A549 (cell line): ENCODE measurements at regions not wholly inside any gene's neighbourhood (a gene's known extent, or its start where the extent isn't known, plus 50 kb on each side); places are given as distances from the start of the nearest gene placed in this dataset.
A peak's percentile ranks its signal among the peaks of the same experiment; 100 is the strongest.
"Not testable (repeated sequence)": the region's sequence is repeated elsewhere in the genome, so short reads cannot be mapped to it uniquely, and the experiment has no call there.

Source experiments
- ATAC-seq, 2 experiments: fragments of 200-7000 bp in 1 of 2; fragments of >200 bp in 1 of 2; cut with Nextera tagmentation in 1 of 2; cut with Tn5 transposase in 1 of 2; 3 replicates each; pipeline versions ENCODE4 v1.8.0 to v1.9.1; 2018 to 2020; ENCODE audit warnings: mild to moderate bottlenecking in 1 of 2, moderate library complexity in 1 of 2
- CTCF ChIA-PET: fragments of 300-600 bp; sonication (Branson Sonifier 250); formaldehyde crosslinking; extraction: SDS; loops from one replicate; lab custom pipeline; 2021; ENCODE audit warnings: antibody characterized with exemption, inconsistent platforms; lab: Yijun Ruan, JAX
- POLR2A ChIA-PET: fragments of 350-600 bp; formaldehyde crosslinking; extraction: SDS; loops from one replicate; lab custom pipeline; 2021; ENCODE audit warnings: antibody characterized with exemption, inconsistent platforms; lab: Yijun Ruan, JAX
- DNase-seq, 2 experiments: peaks; one replicate each; pipeline versions ENCODE4 v3.0.0 to v3.0.0-alpha.2; 2011 to 2016; ENCODE audit warnings: low read depth in 1 of 2, low spot score in 1 of 2
- FAIRE-seq: peaks from 2 replicates; lab custom pipeline; 2011; peaks lifted over from hg19 to GRCh38; lab: Jason Lieb, UNC
- H3K27ac ChIP-seq, 2 experiments: fragments of >200 bp; sonication (Bioruptor Twin); formaldehyde crosslinking; 3 replicates each; pipeline ENCODE4 v1.5.1; 2016 to 2017
- H3K4me1 ChIP-seq: fragments of >200 bp; sonication (Bioruptor Twin); formaldehyde crosslinking; 3 replicates; pipeline ENCODE4 v1.6.1; 2016
- H3K4me2 ChIP-seq: fragments of >200 bp; sonication (Bioruptor Twin); formaldehyde crosslinking; 3 replicates; pipeline ENCODE4 v1.6.1; 2016
- H3K4me3 ChIP-seq: fragments of >200 bp; sonication (Bioruptor Twin); formaldehyde crosslinking; 3 replicates; pipeline ENCODE4 v1.5.1; 2016
- H3K9me3 ChIP-seq: fragments of >200 bp; sonication (Bioruptor Twin); formaldehyde crosslinking; 3 replicates; pipeline ENCODE4 v1.6.1; 2016
- NR3C1 ChIP-seq: fragments of >200 bp; sonication (Bioruptor Twin); formaldehyde crosslinking; IDR thresholded peaks from 3 replicates; pipeline ENCODE4 v1.6.1; 2017
- WGBS: methylation state at CpG from one replicate; pipeline ENCODE4 v1.1.6; 2017; ENCODE audit errors: missing lambda C conversion rate; 5-methylcytosine and 5-hydroxymethylcytosine counted together

- H3K9me3 ChIP-seq, FAIRE-seq, POLR2A ChIA-PET, H3K4me2 ChIP-seq, CTCF ChIA-PET, ATAC-seq, H3K4me1 ChIP-seq, DNase-seq, H3K27ac ChIP-seq, H3K4me3 ChIP-seq: not testable (repeated sequence)
- WGBS, result 1% methylated on average over 2 of the region's 2 CpGs
Measured at GRCh38 chr2:89756616-89757015, 1065.1 kb downstream of the RPIA start.

- DNase-seq, FAIRE-seq, H3K4me2 ChIP-seq, CTCF ChIA-PET, ATAC-seq, H3K9me3 ChIP-seq, POLR2A ChIA-PET, H3K27ac ChIP-seq, H3K4me1 ChIP-seq, H3K4me3 ChIP-seq: not testable (repeated sequence)
- WGBS, result 1% methylated on average over 14 of the region's 14 CpGs
Measured at GRCh38 chr2:89758332-89759026, 1067.0 kb downstream of the RPIA start.

GRCh38 chr2:89760762-89761161, 1069.3 kb downstream of the RPIA start:
- H3K27ac ChIP-seq, FAIRE-seq, CTCF ChIA-PET, H3K4me2 ChIP-seq, POLR2A ChIA-PET, ATAC-seq, DNase-seq, H3K4me1 ChIP-seq, H3K4me3 ChIP-seq: not testable (repeated sequence)
- peaks cover 25% of the 10 kb centered on the region; the same call in 2 of the 3 replicates for H3K9me3 ChIP-seq
- WGBS, result 19% methylated on average over 6 of the region's 6 CpGs

GRCh38 chr2:89761171-89761570, 1069.7 kb downstream of the RPIA start:
- peaks cover 25% of the 10 kb centered on the region; the same call in 2 of the 3 replicates for H3K9me3 ChIP-seq
- DNase-seq, H3K4me3 ChIP-seq, H3K4me1 ChIP-seq, POLR2A ChIA-PET, FAIRE-seq, ATAC-seq, H3K4me2 ChIP-seq, H3K27ac ChIP-seq, CTCF ChIA-PET: not testable (repeated sequence)
- 10% methylated on average over 2 of the region's 2 CpGs for WGBS

- POLR2A ChIA-PET, H3K4me2 ChIP-seq, FAIRE-seq, H3K4me3 ChIP-seq, H3K27ac ChIP-seq, CTCF ChIA-PET, ATAC-seq, DNase-seq, H3K4me1 ChIP-seq: not testable (repeated sequence)
- 35% methylated on average over 4 of the region's 4 CpGs for WGBS
- H3K9me3 ChIP-seq, result peaks cover 25% of the 10 kb centered on the region; the same call in 2 of the 3 replicates
Measured at GRCh38 chr2:89761863-89762262, 1070.4 kb downstream of the RPIA start.

- DNase-seq, FAIRE-seq, ATAC-seq, H3K4me3 ChIP-seq, POLR2A ChIA-PET, CTCF ChIA-PET, H3K4me1 ChIP-seq, H3K4me2 ChIP-seq, H3K27ac ChIP-seq: not testable (repeated sequence)
- 35% methylated on average over 13 of the region's 13 CpGs for WGBS
- H3K9me3 ChIP-seq, result peaks cover 25% of the 10 kb centered on the region; the same call in 2 of the 3 replicates
Measured at GRCh38 chr2:89762461-89763253, 1071.2 kb downstream of the RPIA start.

- TF ChIP-seq NR3C1, result no peak
- Histone ChIP-seq H3K9me3 (peaks cover 25% of the 10 kb centered on the region; the same call in 2 of the 3 replicates), H3K4me1 (no peaks in the 10 kb centered on the region), H3K4me2 (no peak overlapping the region), H3K4me3 (no peak overlapping the region), H3K27ac (no peak overlapping the region)
- DNase-seq (peak in 1 of 2 experiments; percentile 7), ATAC-seq (no peak), FAIRE-seq (no peak)
- CTCF ChIA-PET, result no interaction called here
- POLR2A ChIA-PET, result no interaction called here
- WGBS, result 61% methylated on average over 12 of the region's 17 CpGs
Measured at GRCh38 chr2:89763254-89763580, 1071.7 kb downstream of the RPIA start.
